GM21360 (cell line): ENCODE measurements at regions not wholly inside any gene's neighbourhood (a gene's known extent, or its start where the extent isn't known, plus 50 kb on each side); places are given as distances from the start of the nearest gene placed in this dataset.
"Not testable (repeated sequence)": the region's sequence is repeated elsewhere in the genome, so short reads cannot be mapped to it uniquely, and the experiment has no call there.

Experiments used
- ATAC-seq: cut with Tn5 transposase; IDR thresholded peaks from one replicate; pipeline ENCODE4 v1.9.1; 2021; ENCODE audit warnings: mild to moderate bottlenecking, moderate library complexity; ENCODE audit not compliant: unreplicated experiment

GRCh38 chr2:208794288-208794975 is 387.8 kb downstream of the PTH2R start:
- ATAC-seq: no peak

- no peak for ATAC-seq
These were observed 392.1 kb downstream of the PTH2R start for GRCh38 chr2:208798698-208799097.

- no peak for ATAC-seq
These were observed 392.8 kb downstream of the PTH2R start for GRCh38 chr2:208799397-208799796.

- not testable (repeated sequence) for ATAC-seq
These were observed 394.3 kb downstream of the PTH2R start for GRCh38 chr2:208800887-208801286.

DNA sequence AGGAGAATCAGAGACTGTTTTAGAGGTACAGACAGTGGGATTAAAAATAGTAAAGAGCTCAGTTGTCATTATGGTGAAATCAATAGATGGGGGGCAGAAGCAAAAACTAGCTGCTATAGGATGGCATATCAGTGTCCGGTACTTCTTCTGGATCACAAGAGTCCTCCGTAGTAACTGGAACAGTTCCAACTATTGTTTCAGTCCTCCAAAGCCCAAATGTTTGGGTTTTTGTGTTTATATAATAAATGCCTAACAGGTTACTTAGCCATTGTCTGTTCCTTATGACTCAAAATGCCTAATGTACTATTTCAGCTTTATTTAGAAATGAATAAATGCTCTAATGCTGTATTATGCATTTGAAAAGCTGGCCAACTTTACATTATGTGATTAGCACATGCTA is 401.2 kb downstream of the PTH2R start:
- ATAC-seq: no peak

DNA sequence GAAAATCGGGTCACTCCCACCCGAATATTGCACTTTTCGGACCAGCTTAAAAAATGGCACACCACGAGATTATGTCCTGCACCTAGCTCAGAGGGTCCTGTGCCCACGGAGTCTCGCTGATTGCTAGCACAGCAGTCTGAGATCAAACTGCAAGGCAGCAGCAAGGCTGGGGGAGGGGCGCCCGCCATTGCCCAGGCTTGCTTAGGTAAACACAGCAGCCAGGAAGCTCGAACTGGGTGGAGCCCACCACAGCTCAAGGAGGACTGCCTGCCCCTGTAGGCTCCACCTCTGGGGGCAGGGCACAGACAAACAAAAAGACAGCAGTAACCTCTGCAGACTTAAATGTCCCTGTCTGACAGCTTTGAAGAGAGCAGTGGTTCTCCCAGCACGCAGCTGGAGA is 405.3 kb downstream of the PTH2R start:
- not testable (repeated sequence) for ATAC-seq

- no peak for ATAC-seq
These were observed 412.6 kb downstream of the PTH2R start for GRCh38 chr2:208819190-208819589.

DNA sequence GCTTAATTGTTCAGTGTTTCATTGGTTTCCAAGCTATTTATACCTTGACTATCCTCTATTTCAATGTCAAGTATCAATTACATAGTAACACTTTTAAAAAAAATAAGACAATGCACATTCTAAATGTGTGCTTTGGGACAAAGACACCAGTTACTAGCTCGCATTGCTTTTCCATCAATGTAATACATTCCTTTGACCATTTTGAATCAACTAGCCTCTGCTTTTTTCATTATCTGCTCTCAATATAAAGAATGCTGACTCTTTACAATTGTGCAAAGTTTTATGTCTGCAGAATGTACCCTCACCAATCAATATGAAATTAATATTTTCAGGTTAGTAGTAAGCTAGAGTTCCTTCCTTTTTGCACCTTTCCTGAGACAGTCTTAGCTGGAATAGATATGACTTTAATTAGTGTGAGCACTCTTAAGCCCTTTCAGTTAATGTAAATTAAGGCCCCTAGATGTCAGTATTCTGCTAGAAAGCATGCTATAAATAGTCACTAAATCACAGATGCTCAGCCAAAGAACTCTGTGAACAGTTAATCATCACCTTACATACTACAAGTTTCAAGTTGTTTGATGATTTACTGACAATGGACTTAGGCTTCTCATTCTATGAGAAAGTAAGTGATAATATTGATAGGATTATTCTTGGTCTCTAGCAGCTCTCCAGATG is 413.6 kb downstream of the PTH2R start:
- ATAC-seq: peak; percentile 62

GRCh38 chr2:208827109-208827508 is 420.5 kb downstream of the PTH2R start:
- no peak for ATAC-seq

DNA sequence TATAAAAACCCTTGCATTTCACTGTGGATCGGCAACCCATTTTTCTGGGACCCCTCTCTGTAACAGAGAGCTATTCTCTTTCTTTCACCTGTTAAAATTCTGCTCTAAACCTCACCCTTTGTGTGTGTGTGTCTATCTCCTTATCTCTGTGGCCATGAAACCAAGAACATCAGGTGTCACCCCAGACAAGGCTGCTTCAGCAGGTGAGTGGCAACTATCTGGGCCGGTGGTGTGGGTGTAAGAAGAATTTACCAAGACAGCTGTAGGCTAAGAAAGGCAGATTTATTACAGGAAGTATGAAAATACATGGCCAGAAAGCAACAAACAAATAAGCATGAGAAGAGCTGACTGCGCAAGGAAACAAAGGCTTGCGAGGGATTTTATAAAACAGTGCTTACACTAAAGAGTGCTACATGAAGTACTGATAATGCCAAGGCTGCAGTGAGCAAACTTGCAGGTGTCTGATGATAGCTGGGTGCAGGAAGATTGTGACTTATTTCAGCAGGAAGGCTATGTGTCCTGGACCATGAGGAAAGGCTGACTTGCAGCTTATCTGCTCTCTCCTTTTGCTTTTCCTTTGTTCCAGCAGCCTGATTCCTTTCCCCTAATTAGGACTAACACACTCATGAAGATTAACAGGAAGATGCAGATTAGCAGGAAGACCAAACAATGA is 421.1 kb downstream of the PTH2R start:
- no peak for ATAC-seq

DNA sequence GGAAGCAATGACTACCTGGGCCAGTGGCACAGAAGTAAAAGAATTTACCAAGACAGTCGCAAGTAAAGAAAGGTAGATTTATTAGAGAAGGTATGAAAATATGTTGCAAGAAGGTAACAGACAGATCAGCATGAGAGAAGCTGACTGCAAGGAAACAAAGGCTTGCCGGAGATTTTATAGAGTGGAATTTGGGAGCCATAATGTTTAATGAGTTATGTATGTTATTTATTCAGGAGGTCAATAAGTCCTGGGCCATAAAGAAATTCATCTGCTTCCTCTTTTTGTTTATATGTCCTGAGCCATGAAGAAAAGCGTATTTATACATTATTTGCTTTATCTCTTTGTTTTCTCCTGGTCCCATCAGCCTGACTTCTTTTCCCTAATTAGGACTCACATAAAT is 423.6 kb downstream of the PTH2R start:
- ATAC-seq: no peak

GRCh38 chr2:208847651-208848050 is 441.1 kb downstream of the PTH2R start:
- ATAC-seq: no peak

DNA sequence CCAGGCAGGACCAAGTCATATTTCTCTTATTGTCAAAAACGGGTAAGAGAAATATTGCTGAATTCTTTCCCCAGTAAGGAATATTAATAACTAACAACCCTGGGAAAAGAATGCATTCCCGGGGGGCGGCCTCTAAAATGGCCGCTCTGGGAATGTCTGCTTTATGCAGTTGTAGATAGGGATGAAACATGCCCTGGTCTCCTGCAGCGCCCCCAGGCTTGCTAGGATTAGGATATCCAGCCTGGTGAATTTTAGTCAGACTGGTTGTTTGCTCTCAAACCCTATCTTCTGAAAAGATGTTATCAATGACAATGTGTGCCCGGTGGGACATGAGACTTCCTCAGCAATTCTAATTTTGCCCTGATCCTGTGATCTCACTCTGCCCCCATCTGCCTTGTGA is 448.1 kb downstream of the PTH2R start:
- ATAC-seq: no peak

GRCh38 chr2:208867374-208867773 is 460.8 kb downstream of the PTH2R start:
- no peak for ATAC-seq

DNA sequence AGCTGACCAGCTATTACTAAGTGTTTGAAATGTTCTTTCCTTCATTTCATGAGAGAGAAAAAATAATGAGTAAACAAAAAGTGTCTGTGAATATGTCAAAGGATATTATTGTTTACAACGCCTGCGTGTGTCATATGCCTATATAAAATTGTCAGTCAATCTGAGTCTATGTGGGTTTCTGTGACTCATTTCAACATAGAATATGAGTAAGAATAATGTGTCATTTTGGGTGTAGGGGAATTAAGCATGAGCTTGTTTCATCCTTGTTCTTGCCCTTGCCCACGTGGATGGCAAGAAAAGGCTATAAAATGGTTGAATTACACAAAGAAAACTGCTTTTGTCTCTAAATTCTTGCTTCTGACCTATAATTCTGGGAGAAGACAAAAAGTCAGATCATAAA is 466.0 kb downstream of the PTH2R start:
- peak; percentile 70 for ATAC-seq

DNA sequence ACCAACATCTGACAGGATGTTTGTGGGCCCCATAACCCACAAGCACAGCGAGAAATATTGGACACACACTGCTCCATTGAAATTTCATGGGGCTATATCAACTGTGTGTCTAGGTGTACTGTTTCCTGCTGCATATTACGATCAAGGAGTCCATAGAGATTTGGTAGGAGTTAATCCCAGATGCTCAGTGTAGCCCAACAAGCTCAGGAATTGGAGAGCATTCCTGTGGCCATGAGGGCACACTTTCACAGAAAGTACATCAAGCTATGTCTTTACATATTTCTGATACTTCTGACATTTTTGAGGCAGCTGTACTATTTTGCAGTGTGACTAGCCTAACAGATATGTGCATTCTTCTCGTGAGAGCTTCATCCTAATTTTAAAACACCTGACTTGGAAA is 473.1 kb downstream of the PTH2R start:
- no peak for ATAC-seq

- no peak for ATAC-seq
These were observed 473.6 kb downstream of the PTH2R start for GRCh38 chr2:208880171-208880570.

- no peak for ATAC-seq
These were observed 483.9 kb downstream of the PTH2R start for GRCh38 chr2:208890486-208890885.

DNA sequence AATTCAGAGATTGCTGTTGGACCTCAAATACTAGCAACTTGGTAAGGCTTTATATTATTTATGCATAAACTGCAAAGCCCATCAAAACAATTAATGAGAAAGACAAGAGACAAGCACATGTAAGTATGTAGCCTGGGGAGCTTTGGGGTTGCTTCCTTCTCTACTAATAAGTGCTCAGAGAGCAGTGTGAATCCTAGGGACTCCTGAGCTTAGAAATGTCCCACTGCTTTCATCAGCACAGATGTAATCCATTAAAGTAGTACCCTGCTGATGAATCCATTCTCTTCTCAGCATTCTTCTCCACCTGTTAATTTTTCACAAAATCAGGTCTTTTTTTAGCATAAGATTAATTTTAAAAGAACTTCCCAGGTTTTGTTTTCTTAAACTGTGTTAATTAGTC is 485.6 kb downstream of the PTH2R start:
- ATAC-seq: no peak

DNA sequence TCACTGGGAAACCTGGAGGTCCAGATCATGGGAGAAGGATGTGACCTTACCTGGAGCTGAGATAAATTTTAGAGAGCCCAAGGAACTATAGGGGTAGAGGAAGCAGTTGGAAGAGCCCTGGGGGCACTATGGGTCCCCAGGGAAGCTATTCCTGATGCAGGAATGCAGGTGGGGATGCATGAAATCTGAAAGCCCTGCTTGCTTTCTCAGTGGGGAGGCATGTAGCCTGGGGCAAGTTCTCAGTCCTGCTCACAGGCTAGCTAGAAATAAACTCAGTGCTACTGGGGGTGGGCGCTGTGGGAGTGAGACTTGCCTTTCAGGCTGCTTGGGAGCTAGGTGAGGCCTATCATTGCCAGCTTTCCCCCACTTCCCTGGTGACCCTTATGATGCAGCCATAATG is 499.7 kb downstream of the PTH2R start:
- ATAC-seq: no peak

DNA sequence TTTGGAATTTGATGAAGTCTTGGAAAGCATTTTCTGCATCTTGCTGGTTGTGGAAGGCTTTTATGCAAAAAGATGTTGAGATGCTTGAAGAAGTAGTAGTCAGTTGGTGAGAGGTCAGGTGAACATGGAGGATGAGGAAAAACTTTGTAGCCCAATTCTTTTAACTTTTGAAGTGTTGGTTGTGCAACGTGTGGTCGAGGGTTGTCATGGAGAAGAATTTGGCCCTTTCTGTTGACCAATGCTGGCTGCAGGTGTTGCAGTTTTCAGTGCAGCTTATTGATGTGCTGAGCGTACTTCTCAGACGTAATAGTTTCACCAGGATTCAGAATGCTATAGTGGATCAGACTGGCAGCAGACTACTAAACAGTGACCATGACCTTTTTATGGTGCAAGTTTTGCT is 508.4 kb upstream of the MAP2 start:
- no peak for ATAC-seq

- ATAC-seq: no peak
These were observed 507.0 kb upstream of the MAP2 start for GRCh38 chr2:208916881-208917280.
